Cardiac septum (tissue), 1 donor: ENCODE measurements at regions not wholly inside any gene's neighbourhood (a gene's known extent, or its start where the extent isn't known, plus 50 kb on each side); places are given as distances from the start of the nearest gene placed in this dataset.

Experiments used
- DNase-seq: peaks from one replicate; pipeline ENCODE4 v3.0.0-alpha.2; 2020; ENCODE audit warnings: low spot score
- intact Hi-C: fragments of 100-400 bp; cut with DNase I; formaldehyde crosslinking; loops from one replicate; pipeline ENCODE4 v1.14.0; 2022
- donor health status: DM: no; HTN: no; CAD: no.

- intact Hi-C loops = no loop called here
- DNase-seq = peak; percentile 38
These were observed 93.1 kb upstream of the TMPRSS2 start for GRCh38 chr21:41600961-41601572.

- intact Hi-C loops = no loop called here
- peak; percentile 10 for DNase-seq
These were observed 92.6 kb upstream of the TMPRSS2 start for GRCh38 chr21:41600556-41600955.

- peak; percentile 6 for DNase-seq
- intact Hi-C loops = no loop called here
These were observed 92.2 kb upstream of the TMPRSS2 start for GRCh38 chr21:41600116-41600515.

GRCh38 chr21:41598561-41599431 is 90.8 kb upstream of the TMPRSS2 start:
- intact Hi-C loops = no loop called here

GRCh38 chr21:41597811-41598231 is 89.9 kb upstream of the TMPRSS2 start:
- intact Hi-C loops = no loop called here
- DNase-seq = peak; percentile 57

More at GRCh38 chr21:41598561-41599431, 90.8 kb upstream of the TMPRSS2 start:
- DNase-seq = peak; percentile 67

- peak; percentile 15 for DNase-seq
- intact Hi-C loops = no loop called here
These were observed 89.3 kb upstream of the TMPRSS2 start for GRCh38 chr21:41597227-41597626.

- peak; percentile 70 for DNase-seq
- intact Hi-C loops = no loop called here
These were observed 88.4 kb upstream of the TMPRSS2 start for GRCh38 chr21:41596241-41596925.

- DNase-seq = no peak
- intact Hi-C loops = no loop called here
These were observed 86.3 kb upstream of the TMPRSS2 start for GRCh38 chr21:41594268-41594667.

GRCh38 chr21:41593760-41594138 is 85.8 kb upstream of the TMPRSS2 start:
- intact Hi-C loops = no loop called here
- DNase-seq = peak; percentile 29

- intact Hi-C loops = no loop called here
These were observed 85.2 kb upstream of the TMPRSS2 start for GRCh38 chr21:41593051-41593759.

GRCh38 chr21:41589620-41590175 is 81.7 kb upstream of the TMPRSS2 start:
- DNase-seq = no peak
- intact Hi-C loops = no loop called here

More at GRCh38 chr21:41593051-41593759, 85.2 kb upstream of the TMPRSS2 start:
- DNase-seq = no peak

- DNase-seq = no peak
- intact Hi-C loops = no loop called here
These were observed 81.2 kb upstream of the TMPRSS2 start for GRCh38 chr21:41589131-41589530.

GRCh38 chr21:41585199-41585994 is 77.4 kb upstream of the TMPRSS2 start:
- intact Hi-C loops = no loop called here
- DNase-seq = no peak

- intact Hi-C loops = no loop called here
- DNase-seq = no peak
These were observed 76.7 kb upstream of the TMPRSS2 start for GRCh38 chr21:41584603-41585176.

GRCh38 chr21:41583274-41583790 is 75.4 kb upstream of the TMPRSS2 start:
- no peak for DNase-seq
- intact Hi-C loops = no loop called here

- no peak for DNase-seq
- intact Hi-C loops = no loop called here
These were observed 74.9 kb upstream of the TMPRSS2 start for GRCh38 chr21:41582866-41583265.

- no peak for DNase-seq
- intact Hi-C loops = no loop called here
These were observed 74.4 kb upstream of the TMPRSS2 start for GRCh38 chr21:41582298-41582840.
